ENCODE measurements at regions not wholly inside any gene's neighbourhood (a gene's known extent, or its start where the extent isn't known, plus 50 kb on each side); places are given as distances from the start of the nearest gene placed in this dataset.

GRCh38 chr11:28932940-28933339, 824.8 kb downstream of the METTL15 start:
- Histone ChIP-seq H3K9me2 (replicated peaks; ENCODE audit: insufficient read depth, low read length) (no peaks in the 10 kb centered on the region), H3K27me3 (ENCODE audit: low read length) (no peaks in the 10 kb centered on the region), H3K27ac (ENCODE audit: low read depth, low read length) (no peak overlapping the region), H3F3A (ENCODE audit: insufficient read depth) (no peaks in the 10 kb centered on the region), H3K4me2 (ENCODE audit: low read depth, low read length, poor library complexity, severe bottlenecking) (no peak overlapping the region), H3K9me3 (ENCODE audit: insufficient read depth, low read length) (no peaks in the 10 kb centered on the region), H3K4me3 (ENCODE audit: insufficient read depth, low read length, poor library complexity, severe bottlenecking) (no peak overlapping the region), H2AFZ (ENCODE audit: low read depth, low read length, severe bottlenecking) (no peak overlapping the region), H4K20me1 (ENCODE audit: low read depth, low read length) (no peaks in the 10 kb centered on the region), H3K79me2 (ENCODE audit: insufficient read depth, low read length) (no peaks in the 10 kb centered on the region), H3K9ac (ENCODE audit: low read length) (no peak overlapping the region), H3K36me3 (ENCODE audit: low read length) (no peaks in the 10 kb centered on the region)
- TF ChIP-seq, protein P1, sequence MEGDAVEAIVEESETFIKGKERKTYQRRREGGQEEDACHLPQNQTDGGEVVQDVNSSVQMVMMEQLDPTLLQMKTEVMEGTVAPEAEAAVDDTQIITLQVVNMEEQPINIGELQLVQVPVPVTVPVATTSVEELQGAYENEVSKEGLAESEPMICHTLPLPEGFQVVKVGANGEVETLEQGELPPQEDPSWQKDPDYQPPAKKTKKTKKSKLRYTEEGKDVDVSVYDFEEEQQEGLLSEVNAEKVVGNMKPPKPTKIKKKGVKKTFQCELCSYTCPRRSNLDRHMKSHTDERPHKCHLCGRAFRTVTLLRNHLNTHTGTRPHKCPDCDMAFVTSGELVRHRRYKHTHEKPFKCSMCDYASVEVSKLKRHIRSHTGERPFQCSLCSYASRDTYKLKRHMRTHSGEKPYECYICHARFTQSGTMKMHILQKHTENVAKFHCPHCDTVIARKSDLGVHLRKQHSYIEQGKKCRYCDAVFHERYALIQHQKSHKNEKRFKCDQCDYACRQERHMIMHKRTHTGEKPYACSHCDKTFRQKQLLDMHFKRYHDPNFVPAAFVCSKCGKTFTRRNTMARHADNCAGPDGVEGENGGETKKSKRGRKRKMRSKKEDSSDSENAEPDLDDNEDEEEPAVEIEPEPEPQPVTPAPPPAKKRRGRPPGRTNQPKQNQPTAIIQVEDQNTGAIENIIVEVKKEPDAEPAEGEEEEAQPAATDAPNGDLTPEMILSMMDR (IDR thresholded peaks at IDR 0.05; ENCODE audit: insufficient read depth, low read length, poor library complexity, severe bottlenecking), result no peak
- TF ChIP-seq EZH2phosphoT487 (conservative IDR thresholded peaks at IDR 0.05; ENCODE audit: low read length), result no peak

DNA sequence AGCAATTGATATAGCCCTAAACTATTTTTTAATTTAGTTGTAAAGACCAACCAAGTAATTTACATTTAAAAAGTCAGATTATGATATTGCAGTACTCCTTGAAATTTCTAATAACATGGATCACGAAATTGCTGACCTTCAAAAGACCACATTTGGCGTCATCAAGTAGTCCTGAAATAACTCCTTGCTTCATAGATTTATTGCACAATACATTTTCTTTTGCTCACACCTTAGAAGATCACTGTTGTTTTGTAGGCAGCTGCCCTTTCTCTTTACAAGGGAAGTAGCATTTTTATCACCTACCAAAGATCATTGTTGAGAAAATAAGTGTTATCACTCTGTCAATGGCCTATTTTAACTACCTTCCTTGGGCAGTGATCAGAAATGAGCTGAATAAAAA, 815.8 kb downstream of the METTL15 start:
- Histone ChIP-seq H3K9me2 (replicated peaks; ENCODE audit: insufficient read depth, low read length) (peaks cover 4% of the 10 kb centered on the region), H2AFZ (ENCODE audit: low read depth, low read length, severe bottlenecking) (no peak overlapping the region), H4K20me1 (ENCODE audit: low read depth, low read length) (no peaks in the 10 kb centered on the region), H3K79me2 (ENCODE audit: insufficient read depth, low read length) (no peaks in the 10 kb centered on the region), H3K27ac (ENCODE audit: low read depth, low read length) (no peak overlapping the region), H3K27me3 (ENCODE audit: low read length) (no peaks in the 10 kb centered on the region), H3K36me3 (ENCODE audit: low read length) (no peaks in the 10 kb centered on the region), H3K4me2 (ENCODE audit: low read depth, low read length, poor library complexity, severe bottlenecking) (no peak overlapping the region), H3K9me3 (ENCODE audit: insufficient read depth, low read length) (no peaks in the 10 kb centered on the region), H3F3A (ENCODE audit: insufficient read depth) (no peaks in the 10 kb centered on the region), H3K9ac (ENCODE audit: low read length) (no peak overlapping the region), H3K4me3 (ENCODE audit: insufficient read depth, low read length, poor library complexity, severe bottlenecking) (no peak overlapping the region)
- TF ChIP-seq, protein P1 (IDR thresholded peaks at IDR 0.05; ENCODE audit: insufficient read depth, low read length, poor library complexity, severe bottlenecking), result no peak
- TF ChIP-seq EZH2phosphoT487 (conservative IDR thresholded peaks at IDR 0.05; ENCODE audit: low read length), result no peak

GRCh38 chr11:28922386-28922981, 814.3 kb downstream of the METTL15 start:
- no peaks in the 10 kb centered on the region for H3F3A ChIP-seq (ENCODE audit: insufficient read depth)
- H3K27me3 ChIP-seq (ENCODE audit: low read length), result no peaks in the 10 kb centered on the region
- H3K4me3 ChIP-seq (ENCODE audit: insufficient read depth, low read length, poor library complexity, severe bottlenecking), result no peak overlapping the region
- H2AFZ ChIP-seq (ENCODE audit: low read depth, low read length, severe bottlenecking), result no peak overlapping the region
- no peak overlapping the region for H3K27ac ChIP-seq (ENCODE audit: low read depth, low read length)
- peaks cover 8% of the 10 kb centered on the region for H3K9me2 ChIP-seq (replicated peaks; ENCODE audit: insufficient read depth, low read length)
- no peak overlapping the region for H3K9ac ChIP-seq (ENCODE audit: low read length)
- no peak for TF ChIP-seq EZH2phosphoT487 (conservative IDR thresholded peaks at IDR 0.05; ENCODE audit: low read length)
- TF ChIP-seq, protein P1 (IDR thresholded peaks at IDR 0.05; ENCODE audit: insufficient read depth, low read length, poor library complexity, severe bottlenecking), result no peak
- no peak overlapping the region for H3K4me2 ChIP-seq (ENCODE audit: low read depth, low read length, poor library complexity, severe bottlenecking)
- H3K9me3 ChIP-seq (ENCODE audit: insufficient read depth, low read length), result no peaks in the 10 kb centered on the region
- H4K20me1 ChIP-seq (ENCODE audit: low read depth, low read length), result no peaks in the 10 kb centered on the region
- H3K79me2 ChIP-seq (ENCODE audit: insufficient read depth, low read length), result no peaks in the 10 kb centered on the region
- H3K36me3 ChIP-seq (ENCODE audit: low read length), result no peaks in the 10 kb centered on the region

Data from SU-DHL-6 (cell line).